HepG2 (cell line): ENCODE measurements at regions not wholly inside any gene's neighbourhood (a gene's known extent, or its start where the extent isn't known, plus 50 kb on each side); places are given as distances from the start of the nearest gene placed in this dataset.
A peak's percentile ranks its signal among the peaks of the same experiment; 100 is the strongest.

Experiments
- MTF1 ChIP-seq: sonication (generic); formaldehyde crosslinking; IDR thresholded peaks from 2 replicates; pipeline ENCODE4 v1.5.0; 2020; ENCODE audit warnings: missing genetic modification reagents
- PITX1 ChIP-seq: sonication (generic); formaldehyde crosslinking; IDR thresholded peaks from 2 replicates; pipeline ENCODE4 v1.5.1; 2020; ENCODE audit warnings: mild to moderate bottlenecking, missing genetic modification reagents
- PPARG ChIP-seq: conservative IDR thresholded peaks from 2 replicates; pipeline ENCODE4 v1.6.1; 2016; ENCODE audit warnings: missing biosample characterization, missing genetic modification reagents
- RCOR2 ChIP-seq: IDR thresholded peaks from 2 replicates; pipeline ENCODE4 v1.6.1; 2016; ENCODE audit warnings: missing biosample characterization, missing genetic modification reagents
- RNF2 ChIP-seq: fragments of 450-650 bp; conservative IDR thresholded peaks from 2 replicates; pipeline ENCODE4 v1.6.1; 2016; ENCODE audit warnings: low read depth
- SIN3A ChIP-seq: IDR thresholded peaks from 2 replicates; pipeline ENCODE4 v1.6.1; 2011; ENCODE audit warnings: low read depth, mild to moderate bottlenecking, control low read depth, low read length, borderline replicate concordance
- SIX4 ChIP-seq: sonication (generic); formaldehyde crosslinking; IDR thresholded peaks from 2 replicates; pipeline ENCODE4 v1.4.0; 2020; ENCODE audit warnings: missing genetic modification reagents
- TBX3 ChIP-seq: fragments of 450-650 bp; IDR thresholded peaks from 2 replicates; pipeline ENCODE4 v1.6.1; 2017; ENCODE audit warnings: antibody characterized with exemption, mild to moderate bottlenecking, inconsistent platforms, borderline replicate concordance
- ZNF253 ChIP-seq: sonication (generic); formaldehyde crosslinking; IDR thresholded peaks from 2 replicates; pipeline ENCODE4 v1.8.0; 2022; ENCODE audit warnings: mild to moderate bottlenecking, missing genetic modification reagents, borderline replicate concordance
- ZNF264 ChIP-seq: sonication (generic); formaldehyde crosslinking; IDR thresholded peaks from 2 replicates; pipeline ENCODE4 v1.4.0; 2020; ENCODE audit warnings: missing genetic modification reagents
- ZNF282 ChIP-seq: fragments of 450-650 bp; IDR thresholded peaks from 2 replicates; pipeline ENCODE4 v1.6.1; 2018; ENCODE audit not compliant: partially characterized antibody
- ZNF30 ChIP-seq: sonication (generic); formaldehyde crosslinking; IDR thresholded peaks from 2 replicates; pipeline ENCODE4 v1.5.0; 2020; ENCODE audit warnings: mild to moderate bottlenecking, missing genetic modification reagents
- ZNF354B ChIP-seq: sonication (generic); formaldehyde crosslinking; IDR thresholded peaks from 2 replicates; pipeline ENCODE4 v1.8.0; 2022; ENCODE audit warnings: mild to moderate bottlenecking, missing genetic modification reagents
- ZNF552 ChIP-seq: sonication (generic); formaldehyde crosslinking; IDR thresholded peaks from 2 replicates; pipeline ENCODE4 v1.9.0; 2022; ENCODE audit warnings: missing genetic modification reagents, mild to moderate bottlenecking, borderline replicate concordance
- ZNF75D ChIP-seq: sonication (generic); formaldehyde crosslinking; IDR thresholded peaks from 2 replicates; pipeline ENCODE4 v1.8.1; 2023; ENCODE audit warnings: missing genetic modification reagents, mild to moderate bottlenecking, borderline replicate concordance
- TF ChIP-seq, protein P1 (sequence below): sonication (generic); formaldehyde crosslinking; IDR thresholded peaks from 2 replicates; pipeline ENCODE4 v1.4.0; 2020; ENCODE audit warnings: missing genetic modification reagents, mild to moderate bottlenecking, borderline replicate concordance
- TF ChIP-seq, protein P2 (sequence below): sonication (generic); formaldehyde crosslinking; IDR thresholded peaks from 2 replicates; pipeline ENCODE4 v1.4.0; 2020; ENCODE audit warnings: mild to moderate bottlenecking, missing genetic modification reagents
- TF ChIP-seq, protein P3 (sequence below): sonication (generic); formaldehyde crosslinking; IDR thresholded peaks from 2 replicates; pipeline ENCODE4 v1.8.0; 2023; ENCODE audit warnings: mild to moderate bottlenecking, missing genetic modification reagents
- TF ChIP-seq, protein P4 (sequence below): sonication (generic); formaldehyde crosslinking; conservative IDR thresholded peaks from 2 replicates; pipeline ENCODE4 v1.4.0; 2020; ENCODE audit warnings: missing genetic modification reagents
- TF ChIP-seq, protein P5 (sequence below): IDR thresholded peaks from 2 replicates; pipeline ENCODE4 v1.6.1; 2016
- TF ChIP-seq, protein P6 (sequence below): sonication (generic); formaldehyde crosslinking; IDR thresholded peaks from 2 replicates; pipeline ENCODE4 v1.4.0; 2020; ENCODE audit warnings: mild to moderate bottlenecking, low read depth, missing genetic modification reagents

DNA sequence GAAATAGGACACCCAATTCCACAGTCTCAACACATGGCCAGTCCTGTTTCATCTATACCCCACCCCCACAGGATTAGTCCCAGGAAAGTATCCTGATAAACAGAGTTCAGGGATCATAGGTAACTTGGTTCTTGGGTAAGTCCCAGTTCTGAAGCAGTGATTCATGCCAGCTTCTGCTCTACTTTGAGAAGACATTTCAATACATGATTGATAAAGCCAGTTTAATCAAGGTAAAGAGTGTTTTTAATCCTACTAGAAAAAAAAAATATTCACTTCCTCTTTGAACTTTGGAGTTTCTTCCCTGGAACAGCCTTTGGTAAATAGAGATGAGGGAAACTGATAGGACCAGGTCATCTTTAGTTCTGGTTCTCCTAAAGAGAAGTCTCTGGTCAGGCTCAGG, 142.4 kb downstream of the TLR5 start (continued):
- TF ChIP-seq SIX4 (CRISPR knock-in tag) (peak; percentile 30; the same call in 1 of the 2 replicates), ZNF30 (CRISPR knock-in tag) (no peak), SIN3A (no peak), ZNF354B (CRISPR knock-in tag) (no peak), TBX3 (no peak), ZNF253 (CRISPR knock-in tag) (no peak), RNF2 (no peak), ZNF552 (CRISPR knock-in tag) (no peak), PITX1 (peak; percentile 21; the same call in 1 of the 2 replicates), MTF1 (no peak), RCOR2 (CRISPR knock-in tag) (0 out of 2 replicates have a peak, but pooled peaks have one; percentile 46), PPARG (CRISPR knock-in tag) (no peak), ZNF75D (no peak), ZNF264 (CRISPR knock-in tag) (no peak), ZNF282 (no peak)
- TF ChIP-seq, protein P1, sequence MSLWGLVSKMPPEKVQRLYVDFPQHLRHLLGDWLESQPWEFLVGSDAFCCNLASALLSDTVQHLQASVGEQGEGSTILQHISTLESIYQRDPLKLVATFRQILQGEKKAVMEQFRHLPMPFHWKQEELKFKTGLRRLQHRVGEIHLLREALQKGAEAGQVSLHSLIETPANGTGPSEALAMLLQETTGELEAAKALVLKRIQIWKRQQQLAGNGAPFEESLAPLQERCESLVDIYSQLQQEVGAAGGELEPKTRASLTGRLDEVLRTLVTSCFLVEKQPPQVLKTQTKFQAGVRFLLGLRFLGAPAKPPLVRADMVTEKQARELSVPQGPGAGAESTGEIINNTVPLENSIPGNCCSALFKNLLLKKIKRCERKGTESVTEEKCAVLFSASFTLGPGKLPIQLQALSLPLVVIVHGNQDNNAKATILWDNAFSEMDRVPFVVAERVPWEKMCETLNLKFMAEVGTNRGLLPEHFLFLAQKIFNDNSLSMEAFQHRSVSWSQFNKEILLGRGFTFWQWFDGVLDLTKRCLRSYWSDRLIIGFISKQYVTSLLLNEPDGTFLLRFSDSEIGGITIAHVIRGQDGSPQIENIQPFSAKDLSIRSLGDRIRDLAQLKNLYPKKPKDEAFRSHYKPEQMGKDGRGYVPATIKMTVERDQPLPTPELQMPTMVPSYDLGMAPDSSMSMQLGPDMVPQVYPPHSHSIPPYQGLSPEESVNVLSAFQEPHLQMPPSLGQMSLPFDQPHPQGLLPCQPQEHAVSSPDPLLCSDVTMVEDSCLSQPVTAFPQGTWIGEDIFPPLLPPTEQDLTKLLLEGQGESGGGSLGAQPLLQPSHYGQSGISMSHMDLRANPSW (CRISPR knock-in tag), result no peak
- TF ChIP-seq, protein P2, sequence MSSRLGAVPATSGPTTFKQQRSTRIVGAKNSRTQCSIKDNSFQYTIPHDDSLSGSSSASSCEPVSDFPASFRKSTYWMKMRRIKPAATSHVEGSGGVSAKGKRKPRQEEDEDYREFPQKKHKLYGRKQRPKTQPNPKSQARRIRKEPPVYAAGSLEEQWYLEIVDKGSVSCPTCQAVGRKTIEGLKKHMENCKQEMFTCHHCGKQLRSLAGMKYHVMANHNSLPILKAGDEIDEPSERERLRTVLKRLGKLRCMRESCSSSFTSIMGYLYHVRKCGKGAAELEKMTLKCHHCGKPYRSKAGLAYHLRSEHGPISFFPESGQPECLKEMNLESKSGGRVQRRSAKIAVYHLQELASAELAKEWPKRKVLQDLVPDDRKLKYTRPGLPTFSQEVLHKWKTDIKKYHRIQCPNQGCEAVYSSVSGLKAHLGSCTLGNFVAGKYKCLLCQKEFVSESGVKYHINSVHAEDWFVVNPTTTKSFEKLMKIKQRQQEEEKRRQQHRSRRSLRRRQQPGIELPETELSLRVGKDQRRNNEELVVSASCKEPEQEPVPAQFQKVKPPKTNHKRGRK (CRISPR knock-in tag), result no peak
- TF ChIP-seq, protein P3, sequence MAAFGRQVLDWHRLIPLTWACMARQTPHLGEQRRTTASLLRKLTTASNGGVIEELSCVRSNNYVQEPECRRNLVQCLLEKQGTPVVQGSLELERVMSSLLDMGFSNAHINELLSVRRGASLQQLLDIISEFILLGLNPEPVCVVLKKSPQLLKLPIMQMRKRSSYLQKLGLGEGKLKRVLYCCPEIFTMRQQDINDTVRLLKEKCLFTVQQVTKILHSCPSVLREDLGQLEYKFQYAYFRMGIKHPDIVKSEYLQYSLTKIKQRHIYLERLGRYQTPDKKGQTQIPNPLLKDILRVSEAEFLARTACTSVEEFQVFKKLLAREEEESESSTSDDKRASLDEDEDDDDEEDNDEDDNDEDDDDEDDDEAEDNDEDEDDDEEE (CRISPR knock-in tag), result no peak
- TF ChIP-seq, protein P4, sequence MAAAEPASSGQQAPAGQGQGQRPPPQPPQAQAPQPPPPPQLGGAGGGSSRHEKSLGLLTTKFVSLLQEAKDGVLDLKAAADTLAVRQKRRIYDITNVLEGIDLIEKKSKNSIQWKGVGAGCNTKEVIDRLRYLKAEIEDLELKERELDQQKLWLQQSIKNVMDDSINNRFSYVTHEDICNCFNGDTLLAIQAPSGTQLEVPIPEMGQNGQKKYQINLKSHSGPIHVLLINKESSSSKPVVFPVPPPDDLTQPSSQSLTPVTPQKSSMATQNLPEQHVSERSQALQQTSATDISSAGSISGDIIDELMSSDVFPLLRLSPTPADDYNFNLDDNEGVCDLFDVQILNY, result no peak
- TF ChIP-seq, protein P5, sequence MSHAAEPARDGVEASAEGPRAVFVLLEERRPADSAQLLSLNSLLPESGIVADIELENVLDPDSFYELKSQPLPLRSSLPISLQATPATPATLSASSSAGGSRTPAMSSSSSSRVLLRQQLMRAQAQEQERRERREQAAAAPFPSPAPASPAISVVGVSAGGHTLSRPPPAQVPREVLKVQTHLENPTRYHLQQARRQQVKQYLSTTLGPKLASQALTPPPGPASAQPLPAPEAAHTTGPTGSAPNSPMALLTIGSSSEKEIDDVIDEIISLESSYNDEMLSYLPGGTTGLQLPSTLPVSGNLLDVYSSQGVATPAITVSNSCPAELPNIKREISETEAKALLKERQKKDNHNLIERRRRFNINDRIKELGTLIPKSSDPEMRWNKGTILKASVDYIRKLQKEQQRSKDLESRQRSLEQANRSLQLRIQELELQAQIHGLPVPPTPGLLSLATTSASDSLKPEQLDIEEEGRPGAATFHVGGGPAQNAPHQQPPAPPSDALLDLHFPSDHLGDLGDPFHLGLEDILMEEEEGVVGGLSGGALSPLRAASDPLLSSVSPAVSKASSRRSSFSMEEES (CRISPR knock-in tag), result no peak
- TF ChIP-seq, protein P6, sequence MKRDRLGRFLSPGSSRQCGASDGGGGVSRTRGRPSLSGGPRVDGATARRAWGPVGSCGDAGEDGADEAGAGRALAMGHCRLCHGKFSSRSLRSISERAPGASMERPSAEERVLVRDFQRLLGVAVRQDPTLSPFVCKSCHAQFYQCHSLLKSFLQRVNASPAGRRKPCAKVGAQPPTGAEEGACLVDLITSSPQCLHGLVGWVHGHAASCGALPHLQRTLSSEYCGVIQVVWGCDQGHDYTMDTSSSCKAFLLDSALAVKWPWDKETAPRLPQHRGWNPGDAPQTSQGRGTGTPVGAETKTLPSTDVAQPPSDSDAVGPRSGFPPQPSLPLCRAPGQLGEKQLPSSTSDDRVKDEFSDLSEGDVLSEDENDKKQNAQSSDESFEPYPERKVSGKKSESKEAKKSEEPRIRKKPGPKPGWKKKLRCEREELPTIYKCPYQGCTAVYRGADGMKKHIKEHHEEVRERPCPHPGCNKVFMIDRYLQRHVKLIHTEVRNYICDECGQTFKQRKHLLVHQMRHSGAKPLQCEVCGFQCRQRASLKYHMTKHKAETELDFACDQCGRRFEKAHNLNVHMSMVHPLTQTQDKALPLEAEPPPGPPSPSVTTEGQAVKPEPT (CRISPR knock-in tag), result no peak
